Esophagus (tissue), 2 donors: ENCODE measurements at regions not wholly inside any gene's neighbourhood (a gene's known extent, or its start where the extent isn't known, plus 50 kb on each side); places are given as distances from the start of the nearest gene placed in this dataset.
"Not testable (repeated sequence)": the region's sequence is repeated elsewhere in the genome, so short reads cannot be mapped to it uniquely, and the experiment has no call there.

Experiments
- H3K27ac ChIP-seq, 2 donors: one replicate each; pipeline ENCODE4 v1.5.1; 2013; ENCODE audit warnings: low read depth in 2 of 2, mild to moderate bottlenecking in 2 of 2, inconsistent platforms in 1 of 2, low read length in 1 of 2, moderate library complexity in 1 of 2
- H3K27me3 ChIP-seq, 2 donors: one replicate each; pipeline ENCODE4 v1.6.1; 2013; ENCODE audit warnings: low read length in 2 of 2, control low read depth in 1 of 2, mild to moderate bottlenecking in 1 of 2; ENCODE audit not compliant: insufficient read depth in 2 of 2, control insufficient read depth in 1 of 2
- H3K36me3 ChIP-seq, 2 donors: one replicate each; pipeline ENCODE4 v1.6.1; 2013; ENCODE audit warnings: low read length in 1 of 2; ENCODE audit not compliant: control insufficient read depth in 2 of 2, insufficient read depth in 2 of 2
- H3K4me1 ChIP-seq, 2 donors: one replicate each; pipeline ENCODE4 v1.6.1; 2013; ENCODE audit warnings: low read length in 1 of 2; ENCODE audit not compliant: control insufficient read depth in 2 of 2, insufficient read depth in 2 of 2
- H3K4me3 ChIP-seq, 2 donors: one replicate each; pipeline ENCODE4 v1.5.1; 2013; ENCODE audit warnings: low read length in 2 of 2, mild to moderate bottlenecking in 2 of 2, low read depth in 1 of 2, moderate library complexity in 1 of 2
- H3K9me3 ChIP-seq, 2 donors: one replicate each; pipeline ENCODE4 v1.6.1; 2013; ENCODE audit warnings: mild to moderate bottlenecking in 2 of 2, low read depth in 1 of 2, low read length in 1 of 2, moderate library complexity in 1 of 2; ENCODE audit not compliant: control insufficient read depth in 2 of 2, insufficient read depth in 1 of 2
- WGBS, 2 donors: extraction: QIAGEN DNeasy Blood & Tissue Kit; methylation state at CpG; one replicate each; pipeline ENCODE4 v1.1.7; 2013; 5-methylcytosine and 5-hydroxymethylcytosine counted together
- donor health status: healthy with polysubstance abuse.
- donor health status: Bipolar disorder and iron deficiency.

DNA sequence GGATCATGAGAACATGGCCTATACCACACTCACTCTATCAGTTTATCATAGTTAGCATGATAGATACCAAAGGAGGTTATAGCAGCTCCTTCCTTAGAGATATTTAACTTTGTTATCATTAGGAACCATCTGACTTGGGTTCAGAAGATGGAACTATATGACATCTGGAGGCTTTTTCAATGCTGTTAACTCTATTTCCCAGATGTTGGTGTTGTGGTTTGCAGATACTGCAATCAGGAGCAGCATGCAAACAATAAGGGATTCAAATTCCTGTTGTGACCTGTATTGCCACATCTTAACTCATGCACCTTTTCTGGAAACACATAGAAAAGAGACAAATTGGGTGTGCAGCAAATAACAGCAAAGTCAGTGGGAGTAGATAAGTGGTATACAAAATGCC is 201.7 kb downstream of the NNT start:
- no peaks in the 10 kb centered on the region for H3K27me3 ChIP-seq
- no peak overlapping the region for H3K27ac ChIP-seq
- no peaks in the 10 kb centered on the region for H3K4me1 ChIP-seq
- no peaks in the 10 kb centered on the region for H3K9me3 ChIP-seq
- no peak overlapping the region for H3K4me3 ChIP-seq
- no peaks in the 10 kb centered on the region for H3K36me3 ChIP-seq

GRCh38 chr5:43804041-43804440 is 201.1 kb downstream of the NNT start:
- Histone ChIP-seq H3K4me1 (no peaks in the 10 kb centered on the region), H3K9me3 (no peaks in the 10 kb centered on the region), H3K27me3 (no peaks in the 10 kb centered on the region), H3K36me3 (no peaks in the 10 kb centered on the region), H3K27ac (no peak overlapping the region), H3K4me3 (no peak overlapping the region)
- 84 to 85% methylated on average over 3 of the region's 3 CpGs for WGBS, 2 donors

DNA sequence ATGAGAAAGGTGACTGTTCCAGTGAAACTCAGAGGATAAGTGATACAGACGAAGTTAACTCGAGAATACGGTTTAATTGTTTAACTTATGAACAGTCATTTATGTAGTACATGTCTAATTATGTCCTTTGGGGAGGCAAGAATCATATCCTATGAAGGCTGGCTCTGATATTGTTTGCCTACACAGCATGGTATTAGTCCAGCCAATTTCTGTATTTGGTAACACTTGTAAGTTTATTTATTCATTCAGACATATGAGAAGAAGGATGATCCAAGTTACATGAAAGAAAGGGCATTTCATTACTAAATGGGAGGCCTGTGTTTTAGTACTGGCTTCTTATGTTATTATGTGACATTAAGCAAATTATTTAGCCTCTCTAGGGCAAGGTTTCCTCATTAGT is 199.7 kb downstream of the NNT start:
- Histone ChIP-seq H3K36me3 (no peaks in the 10 kb centered on the region), H3K9me3 (no peaks in the 10 kb centered on the region), H3K27me3 (no peaks in the 10 kb centered on the region), H3K4me3 (no peak overlapping the region), H3K4me1 (no peaks in the 10 kb centered on the region), H3K27ac (no peak overlapping the region)
- 68 to 78% methylated on average over 3 of the region's 3 CpGs for WGBS, 2 donors

DNA sequence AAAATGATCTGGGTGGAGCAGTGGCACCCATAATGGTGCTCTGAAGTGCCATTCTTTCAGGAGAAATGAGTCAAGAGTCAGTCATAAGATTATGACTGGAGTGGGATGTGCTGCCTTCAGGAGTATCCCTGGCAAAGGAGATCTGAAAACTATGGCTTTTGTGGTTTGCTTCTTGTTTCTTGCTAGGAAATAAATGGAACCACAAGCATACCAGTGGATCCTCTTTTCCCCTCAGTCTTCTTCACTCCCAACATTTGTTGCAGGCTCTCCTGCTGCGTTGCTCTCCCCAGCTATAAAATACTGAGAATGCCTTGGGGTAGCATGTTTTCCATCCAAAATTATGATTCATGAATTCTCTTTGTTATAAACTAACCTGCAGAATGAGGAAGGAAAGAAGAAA is 199.1 kb downstream of the NNT start:
- 38 to 72% methylated on average over 1 of the region's 1 CpG for WGBS, 2 donors

DNA sequence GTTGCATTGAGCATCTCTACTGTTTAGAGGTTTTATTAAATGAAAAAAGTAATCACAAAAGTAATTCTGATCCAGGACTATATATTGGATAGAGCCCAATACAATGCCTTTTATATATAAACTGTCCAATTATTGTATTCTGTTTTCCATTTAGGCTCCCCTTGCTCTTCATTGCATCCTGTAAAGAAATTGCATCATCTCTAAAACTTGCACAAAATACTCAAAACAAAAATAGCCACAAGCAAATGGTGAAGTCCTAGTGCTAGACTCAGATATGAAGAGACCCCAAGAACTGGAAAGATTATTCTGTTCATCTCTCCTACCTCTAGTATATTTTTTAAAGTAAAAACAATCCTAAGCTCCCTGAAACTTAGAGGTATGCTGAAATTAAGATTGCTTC is 195.8 kb downstream of the NNT start:
- Histone ChIP-seq H3K4me3 (no peak overlapping the region), H3K27ac (no peak overlapping the region), H3K27me3 (no peaks in the 10 kb centered on the region)

More for the DNA sequence above, 199.1 kb downstream of the NNT start:
- H3K27ac ChIP-seq = no peak overlapping the region
- H3K4me3 ChIP-seq = no peak overlapping the region
- H3K36me3 ChIP-seq = no peaks in the 10 kb centered on the region
- H3K9me3 ChIP-seq = no peaks in the 10 kb centered on the region
- H3K4me1 ChIP-seq = no peaks in the 10 kb centered on the region
- H3K27me3 ChIP-seq = no peaks in the 10 kb centered on the region

GRCh38 chr5:43791880-43792279 is 188.9 kb downstream of the NNT start:
- H3K4me1 ChIP-seq, H3K27ac ChIP-seq, H3K9me3 ChIP-seq, H3K36me3 ChIP-seq, H3K4me3 ChIP-seq, H3K27me3 ChIP-seq: not testable (repeated sequence)
- WGBS, 2 donors = 82 to 87% methylated on average over 6 of the region's 6 CpGs

More for the DNA sequence above, 195.8 kb downstream of the NNT start:
- Histone ChIP-seq H3K4me1 (no peaks in the 10 kb centered on the region), H3K9me3 (no peaks in the 10 kb centered on the region), H3K36me3 (no peaks in the 10 kb centered on the region)

DNA sequence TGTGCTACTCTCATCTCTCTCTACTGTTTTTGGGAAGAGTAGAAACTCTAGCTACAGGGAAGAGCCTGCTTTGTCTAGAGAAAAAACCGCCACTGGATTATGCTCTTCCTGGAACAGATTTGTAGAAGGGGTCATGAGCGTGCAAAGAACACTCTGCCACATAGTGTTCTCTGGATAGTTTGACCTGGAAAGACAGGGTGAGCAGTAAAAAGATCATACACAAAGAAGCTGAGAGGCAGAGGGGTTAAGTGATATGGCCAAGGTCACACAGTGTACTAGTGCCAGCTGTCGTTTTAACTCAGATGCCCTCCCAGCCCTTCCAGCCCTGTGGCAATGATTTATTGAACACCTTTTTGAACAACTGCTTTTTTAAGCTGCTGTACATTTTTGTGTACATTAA is 182.2 kb downstream of the NNT start:
- Histone ChIP-seq H3K27ac (no peak overlapping the region), H3K9me3 (no peaks in the 10 kb centered on the region), H3K27me3 (no peaks in the 10 kb centered on the region), H3K36me3 (no peaks in the 10 kb centered on the region), H3K4me3 (no peak overlapping the region), H3K4me1 (no peaks in the 10 kb centered on the region)
- 56 to 69% methylated on average over 3 of the region's 3 CpGs for WGBS, 2 donors

DNA sequence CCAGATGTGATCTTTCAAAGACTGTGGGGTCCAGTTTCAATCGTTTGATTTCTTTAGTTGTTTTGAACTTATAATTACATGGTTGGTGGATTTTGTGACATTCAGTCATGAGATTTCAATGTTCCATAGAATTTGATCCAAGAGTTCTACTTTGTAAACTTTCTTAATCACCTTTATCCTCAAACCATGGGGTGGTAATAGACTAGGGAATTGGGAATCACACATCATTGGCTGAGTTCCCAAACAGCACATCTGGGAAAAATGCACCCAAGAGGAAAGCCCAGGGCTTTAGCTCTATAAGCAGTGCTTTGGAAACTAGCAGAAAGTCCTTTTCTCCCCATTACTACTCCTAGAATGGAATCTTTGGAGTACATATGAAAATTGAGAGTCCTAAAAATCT is 177.6 kb downstream of the NNT start:
- no peaks in the 10 kb centered on the region for H3K4me1 ChIP-seq
- no peaks in the 10 kb centered on the region for H3K36me3 ChIP-seq
- no peak overlapping the region for H3K4me3 ChIP-seq
- no peaks in the 10 kb centered on the region for H3K27me3 ChIP-seq
- H3K9me3 ChIP-seq = no peaks in the 10 kb centered on the region
- no peak overlapping the region for H3K27ac ChIP-seq
- WGBS, 2 donors = 34 to 40% methylated on average over 1 of the region's 1 CpG

GRCh38 chr5:43774881-43775399 is 172.0 kb downstream of the NNT start:
- 97 to 98% methylated on average over 1 of the region's 1 CpG for WGBS, 2 donors
- Histone ChIP-seq H3K4me1 (no peaks in the 10 kb centered on the region), H3K4me3 (no peak overlapping the region), H3K9me3 (no peaks in the 10 kb centered on the region), H3K27ac (no peak overlapping the region), H3K36me3 (no peaks in the 10 kb centered on the region), H3K27me3 (no peaks in the 10 kb centered on the region)

DNA sequence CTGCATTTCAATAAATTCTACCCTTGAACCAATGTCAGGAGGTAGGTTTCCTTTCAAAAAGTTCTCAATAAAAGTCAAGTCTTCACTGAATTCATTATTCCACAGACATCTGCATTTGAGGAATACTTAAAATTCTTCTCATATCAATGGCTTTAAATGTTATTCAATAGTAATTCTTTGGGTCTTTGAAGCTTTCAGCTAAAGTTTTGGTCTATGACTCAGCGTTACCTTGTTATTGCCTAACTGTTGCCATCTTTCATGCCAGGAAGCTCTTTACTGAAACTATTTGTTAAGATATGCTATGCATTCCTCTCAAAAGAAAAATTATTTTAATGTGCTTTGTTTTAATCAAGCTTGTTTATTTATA is 170.5 kb downstream of the NNT start:
- Histone ChIP-seq H3K27me3 (no peaks in the 10 kb centered on the region), H3K36me3 (no peaks in the 10 kb centered on the region), H3K9me3 (no peaks in the 10 kb centered on the region), H3K4me1 (no peaks in the 10 kb centered on the region), H3K4me3 (no peak overlapping the region), H3K27ac (no peak overlapping the region)
- 68 to 75% methylated on average over 1 of the region's 1 CpG for WGBS, 2 donors
